ENCODE measurements at regions not wholly inside any gene's neighbourhood (a gene's known extent, or its start where the extent isn't known, plus 50 kb on each side); places are given as distances from the start of the nearest gene placed in this dataset.
A peak's percentile ranks its signal among the peaks of the same experiment; 100 is the strongest.
"Not testable (repeated sequence)": the region's sequence is repeated elsewhere in the genome, so short reads cannot be mapped to it uniquely, and the experiment has no call there.

GRCh38 chr15:70576696-70577095 is 186.7 kb downstream of the UACA start:
- no peak for DNase-seq (ENCODE audit: low read depth)

DNA sequence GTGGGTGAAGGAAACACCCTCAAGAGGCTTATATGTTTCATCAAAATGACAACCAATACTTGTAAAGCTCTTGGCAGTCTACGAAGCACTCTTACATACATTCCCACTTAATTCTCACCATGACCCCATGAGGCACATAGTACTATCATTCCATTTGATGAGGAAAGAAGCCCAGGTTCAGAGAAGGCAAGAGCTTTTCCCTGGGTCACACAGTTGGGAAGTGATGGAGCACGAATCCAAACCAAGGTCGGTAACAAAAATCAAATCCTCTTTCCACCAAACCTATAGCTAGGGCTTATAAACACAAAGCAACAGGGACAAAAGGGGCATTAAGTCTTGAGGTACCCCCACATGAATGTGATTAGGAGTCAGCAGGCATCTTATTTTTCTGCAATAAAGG is 187.1 kb downstream of the UACA start:
- no peak for DNase-seq (ENCODE audit: low read depth)

DNA sequence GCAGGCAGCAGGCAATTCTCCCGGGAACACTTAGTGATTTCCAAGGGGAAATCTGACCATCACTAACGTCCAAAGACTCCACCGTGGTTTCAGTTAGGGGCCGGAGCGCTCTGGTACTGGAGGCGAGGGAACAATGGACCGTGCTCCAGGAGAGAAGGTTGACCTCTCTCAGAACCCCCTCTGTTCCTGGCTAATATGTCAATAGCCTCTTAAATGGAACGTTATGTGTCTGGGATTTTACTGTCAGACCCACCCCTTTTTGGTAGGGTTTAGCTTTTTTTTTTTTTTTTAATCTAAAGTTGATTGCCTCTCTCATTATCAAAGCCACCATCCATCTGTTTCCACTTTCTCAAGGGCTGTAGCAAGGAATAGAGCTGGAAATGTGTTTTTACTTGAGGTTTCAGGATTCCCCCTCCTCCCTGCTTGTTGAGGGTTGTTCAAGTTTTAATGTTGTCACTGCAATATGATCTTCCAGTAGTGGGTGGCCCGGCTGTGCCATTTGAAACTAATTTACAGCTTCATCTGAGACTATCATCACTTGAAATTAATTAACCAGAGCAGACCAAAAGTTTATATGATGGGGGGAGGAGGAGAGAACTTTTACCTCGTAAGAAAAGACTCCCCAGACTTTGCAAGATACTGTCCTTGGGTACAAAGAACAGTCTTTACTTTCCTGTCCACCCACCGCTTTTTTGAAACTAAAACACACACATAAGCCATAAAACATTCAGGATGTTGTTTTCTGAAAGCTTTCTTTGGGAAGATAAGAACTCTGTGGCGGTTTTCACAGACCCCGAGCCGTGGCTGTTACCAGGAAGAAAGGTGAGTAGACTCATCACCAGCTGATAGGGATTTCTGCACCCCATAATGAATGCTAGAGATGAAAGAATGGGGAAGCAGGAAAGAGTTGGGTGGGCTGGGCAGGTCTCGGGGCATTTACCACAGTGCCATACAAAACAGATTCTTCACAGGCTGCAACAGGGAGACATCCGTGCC is 187.8 kb downstream of the UACA start:
- no peak for DNase-seq (ENCODE audit: low read depth)

GRCh38 chr15:70574325-70574724 is 189.0 kb downstream of the UACA start:
- not testable (repeated sequence) for DNase-seq (ENCODE audit: low read depth)

DNA sequence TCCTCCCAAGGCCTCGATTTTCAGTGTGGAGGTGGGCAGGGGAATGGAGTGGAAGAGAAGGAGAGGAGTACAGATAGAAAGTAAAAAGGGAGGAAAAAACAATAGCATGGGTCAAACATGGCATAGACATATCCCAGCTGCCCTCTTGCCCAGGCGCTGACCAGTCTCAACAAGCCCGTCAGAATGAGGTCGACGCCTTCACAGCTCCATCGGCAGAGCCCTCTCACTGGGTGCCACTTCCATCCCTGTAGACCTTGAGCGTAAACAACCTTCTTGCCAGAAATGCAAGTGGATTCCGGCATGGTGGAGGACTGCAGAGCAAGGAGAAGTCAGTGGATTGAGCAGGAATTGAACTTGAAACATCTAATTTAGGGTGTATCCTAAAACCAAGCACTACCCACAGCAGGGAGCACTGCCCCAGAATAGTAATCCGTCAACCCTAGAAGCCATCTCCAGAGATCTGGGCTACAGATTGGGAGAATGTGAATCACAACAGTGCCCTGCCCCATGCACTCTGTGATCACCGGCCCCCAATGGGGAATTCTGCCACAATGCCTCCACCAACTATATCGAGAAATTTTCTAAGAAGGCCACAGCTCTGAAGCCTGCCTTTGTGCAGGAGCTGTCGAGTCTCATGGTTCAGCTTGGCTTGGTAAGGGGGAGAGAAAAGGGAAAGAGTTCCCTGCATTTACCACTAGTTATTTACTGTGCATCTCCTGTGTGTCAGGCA is 190.1 kb downstream of the UACA start:
- no peak for DNase-seq (ENCODE audit: low read depth)

DNA sequence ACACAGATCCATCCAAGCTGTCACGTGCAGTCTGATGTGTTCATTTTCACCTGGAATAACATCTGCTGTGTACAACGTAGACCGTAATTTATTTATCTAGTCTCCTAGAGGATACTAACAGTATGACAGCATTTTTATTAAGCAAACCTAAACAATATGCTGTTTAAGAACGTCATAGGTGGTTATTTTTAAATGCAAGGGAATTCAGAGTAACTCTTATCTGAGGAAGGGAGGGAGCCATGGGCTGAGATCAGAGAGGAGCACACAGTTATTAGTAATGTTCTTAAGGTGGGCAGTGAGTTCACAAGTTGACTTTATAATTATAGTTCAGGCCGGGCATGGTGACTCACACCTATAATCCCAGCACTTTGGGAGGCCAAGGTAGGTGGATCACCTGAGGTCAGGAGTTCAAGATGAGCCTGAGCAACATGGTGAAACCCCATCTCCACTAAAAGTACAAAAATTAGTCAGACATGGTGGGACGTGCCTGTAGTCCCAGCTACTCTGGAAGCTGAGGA is 193.6 kb downstream of the UACA start:
- peak; percentile 10 for DNase-seq (ENCODE audit: low read depth)

GRCh38 chr15:70569091-70569713 is 194.2 kb downstream of the UACA start:
- peak; percentile 78 for DNase-seq (ENCODE audit: low read depth)

DNA sequence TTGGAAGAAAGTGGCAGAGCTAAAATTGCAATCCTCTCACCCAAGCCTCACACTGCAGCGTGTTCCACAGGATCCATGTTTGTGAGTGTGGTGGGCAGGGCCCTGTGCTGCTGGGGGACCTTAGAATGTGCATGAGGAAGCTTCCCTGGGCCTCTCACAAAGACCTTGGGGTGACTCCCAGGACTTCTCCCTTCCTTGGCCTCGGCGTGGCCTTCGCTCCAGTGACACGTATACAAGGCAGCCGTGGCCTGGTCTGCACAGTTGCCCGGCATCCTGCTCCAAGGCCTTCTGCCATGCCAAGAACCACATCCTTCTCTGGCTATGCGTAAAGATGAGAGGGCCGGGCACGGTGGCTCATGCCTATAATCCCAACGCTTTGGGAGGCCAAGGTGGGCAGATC is 196.4 kb downstream of the UACA start:
- no peak for DNase-seq (ENCODE audit: low read depth)

- no peak for DNase-seq (ENCODE audit: low read depth)
These were observed 197.1 kb downstream of the UACA start for GRCh38 chr15:70566047-70566835.

DNA sequence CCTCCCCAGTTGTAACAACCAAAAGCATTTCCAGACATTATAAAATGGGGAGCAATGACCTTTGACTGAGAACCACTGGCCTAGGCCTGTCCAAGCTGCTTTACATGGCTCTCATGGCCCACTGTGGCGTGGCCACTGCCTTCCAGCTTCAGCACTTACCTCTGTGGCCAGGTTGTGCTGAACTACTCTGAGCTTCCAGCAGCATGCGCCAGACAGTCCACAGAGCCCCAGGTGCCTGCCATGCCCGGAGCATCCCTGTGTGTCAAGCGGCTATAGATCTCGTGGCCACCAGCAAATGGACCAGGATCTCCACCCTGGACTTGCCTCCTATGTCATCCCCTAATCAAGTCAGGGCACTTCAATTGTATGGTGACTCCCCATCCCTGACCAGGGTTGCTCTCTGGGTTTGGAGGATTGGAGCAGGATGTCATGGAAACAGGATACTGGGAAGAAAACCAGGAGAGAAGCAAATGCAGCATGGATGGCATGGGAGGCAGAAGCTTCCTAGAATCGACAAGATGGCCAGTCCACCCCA is 199.7 kb downstream of the UACA start:
- no peak for DNase-seq (ENCODE audit: low read depth)

DNA sequence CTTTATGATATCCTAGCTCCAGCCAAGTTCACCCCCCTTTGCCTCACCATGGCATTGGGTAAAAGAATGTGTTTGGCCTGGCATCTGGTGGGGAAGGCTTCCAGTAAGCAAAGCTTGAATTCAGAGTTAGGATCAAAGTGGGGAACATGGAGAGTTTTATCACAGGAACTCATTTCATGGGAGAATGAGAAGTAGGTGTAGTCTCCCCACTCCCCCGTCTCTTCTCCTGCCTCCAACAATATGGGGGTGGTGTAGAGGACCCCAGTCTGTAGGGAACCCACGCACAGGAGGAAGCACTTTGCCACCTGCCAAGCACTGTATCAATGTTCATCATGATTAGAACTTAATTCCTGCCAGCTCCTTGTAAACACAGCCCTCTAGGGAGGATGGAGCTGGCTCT is 200.5 kb downstream of the UACA start:
- DNase-seq (ENCODE audit: low read depth): no peak

DNA sequence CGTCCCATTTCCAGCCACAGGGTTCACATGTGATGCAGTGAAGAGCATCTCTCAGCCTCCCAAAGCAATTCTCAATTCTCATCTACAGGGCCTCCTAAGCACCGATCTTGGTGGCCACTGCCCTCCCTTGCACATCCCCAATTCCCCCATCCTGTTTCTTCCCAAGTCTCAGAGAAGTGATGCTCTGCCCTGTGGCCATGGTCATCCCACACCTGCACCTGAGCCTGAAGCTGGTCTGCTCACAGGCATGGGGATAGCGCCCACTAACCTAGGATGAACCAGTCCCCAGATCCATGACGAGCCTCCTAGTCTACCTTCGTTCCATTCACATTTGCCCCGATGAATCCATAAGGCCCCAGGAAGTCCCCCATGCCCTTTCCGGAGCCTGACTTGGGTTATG is 201.5 kb downstream of the UACA start:
- DNase-seq (ENCODE audit: low read depth): no peak

DNA sequence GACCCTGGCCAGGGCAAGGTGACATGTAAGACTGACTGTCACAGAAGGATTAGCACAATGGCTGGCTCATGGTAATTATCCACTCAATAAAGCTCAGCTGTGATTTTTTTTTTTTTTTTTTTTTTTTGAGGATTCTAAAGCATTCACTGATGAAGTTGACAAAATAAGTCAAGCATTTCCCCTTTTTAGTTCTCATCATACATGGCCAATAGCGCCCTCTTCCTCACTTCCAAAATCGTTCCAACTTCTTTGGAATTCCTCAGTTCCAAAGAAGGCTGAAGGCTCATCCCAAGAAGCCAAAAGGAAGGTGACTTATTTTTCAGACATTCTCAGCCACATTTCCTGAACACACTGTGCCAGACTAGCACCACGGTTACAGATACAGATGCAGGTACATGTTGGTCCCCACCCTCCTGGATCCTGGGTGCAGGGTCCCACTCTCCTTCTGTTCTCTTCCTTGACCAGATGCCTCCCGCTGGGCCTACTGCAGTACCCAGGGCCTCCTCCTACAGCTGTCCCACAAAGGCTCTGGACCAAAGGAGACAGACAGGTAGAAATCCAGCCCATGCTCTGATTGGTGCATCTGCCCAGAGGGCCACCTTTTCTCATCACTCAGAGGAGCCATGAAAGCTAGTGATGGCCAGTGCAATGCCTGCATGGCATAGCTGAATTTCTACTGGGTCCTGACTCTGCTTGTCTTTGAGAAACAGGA is 202.6 kb downstream of the UACA start:
- DNase-seq (ENCODE audit: low read depth): no peak

DNA sequence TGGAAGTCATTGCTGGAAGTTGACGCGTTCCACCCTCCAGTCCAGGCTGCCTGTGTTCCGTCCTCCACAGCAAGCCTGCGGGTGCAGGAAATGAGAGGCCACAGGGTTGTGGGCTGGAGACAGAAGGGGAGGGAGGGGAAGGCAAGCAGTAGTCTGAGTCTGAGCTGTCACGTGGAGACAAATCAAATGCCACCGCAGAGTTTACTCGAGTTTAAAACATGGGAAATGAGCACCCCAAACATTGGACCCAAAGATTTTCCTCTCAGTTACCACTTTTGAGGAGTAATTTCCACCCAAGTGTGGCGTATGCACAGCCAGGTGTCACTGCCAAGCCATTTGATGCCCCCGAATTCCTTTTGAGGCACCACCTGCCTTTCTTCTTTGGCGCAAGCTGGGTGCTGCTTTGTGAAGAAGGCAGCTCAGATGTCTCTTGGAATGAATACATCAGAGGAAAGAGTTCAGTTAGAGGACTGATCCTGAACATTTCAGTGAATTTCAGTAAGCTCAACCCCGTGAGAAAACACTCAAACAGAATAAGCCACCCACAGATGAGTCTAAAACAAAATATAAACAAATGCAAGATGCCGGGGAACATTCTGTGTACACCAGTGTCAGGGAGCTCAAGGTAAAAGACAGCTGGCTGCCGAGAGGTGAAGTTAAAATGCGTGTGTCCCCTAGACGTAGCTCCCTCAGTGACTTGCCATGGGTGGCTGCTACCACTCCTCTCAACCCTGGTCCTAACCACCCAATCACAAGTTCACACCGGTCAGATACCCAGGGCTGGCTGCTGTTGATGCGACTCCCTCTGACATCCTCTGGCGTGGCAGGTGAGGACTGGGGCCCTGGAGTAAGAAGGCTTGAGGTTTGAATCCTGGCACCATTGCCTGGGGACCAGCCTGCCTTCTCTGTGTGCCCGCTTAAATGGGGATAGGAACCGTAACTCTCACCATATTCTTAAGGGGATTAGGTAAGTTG is 203.8 kb downstream of the UACA start:
- DNase-seq (ENCODE audit: low read depth): peak; percentile 49

DNA sequence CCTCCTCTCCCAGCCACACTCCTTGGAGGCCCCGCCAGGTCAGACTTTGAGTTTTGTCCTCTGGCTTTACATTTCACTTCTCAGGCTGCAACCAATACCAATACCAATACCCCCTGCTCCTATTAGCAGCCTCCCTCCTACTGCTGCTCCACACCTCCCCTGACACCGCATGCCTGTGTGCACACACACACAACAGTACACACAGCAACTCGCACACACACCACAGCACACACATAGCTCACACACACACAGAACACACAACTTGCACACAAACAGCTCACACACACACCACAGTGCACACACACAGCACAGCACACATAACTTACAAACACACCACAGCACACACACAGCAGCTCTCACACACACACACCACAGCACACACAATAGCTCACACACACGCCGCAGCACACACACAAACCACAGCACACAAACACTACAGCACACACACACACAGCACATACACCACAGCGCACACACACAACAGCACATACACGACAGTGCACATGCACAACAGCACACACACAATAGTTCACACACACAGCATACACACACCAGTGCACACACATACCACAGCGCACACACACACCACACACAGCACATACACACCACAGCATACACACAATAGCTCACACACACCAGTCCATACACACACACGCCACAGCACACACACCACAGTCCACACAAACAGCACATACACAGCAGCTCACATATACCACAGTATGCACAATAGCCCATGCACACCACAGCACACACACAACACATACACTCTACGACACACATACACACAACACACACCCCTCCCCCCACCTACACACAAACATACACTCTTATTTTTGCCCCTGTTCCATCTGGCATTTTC is 204.7 kb downstream of the UACA start:
- no peak for DNase-seq (ENCODE audit: low read depth)

DNA sequence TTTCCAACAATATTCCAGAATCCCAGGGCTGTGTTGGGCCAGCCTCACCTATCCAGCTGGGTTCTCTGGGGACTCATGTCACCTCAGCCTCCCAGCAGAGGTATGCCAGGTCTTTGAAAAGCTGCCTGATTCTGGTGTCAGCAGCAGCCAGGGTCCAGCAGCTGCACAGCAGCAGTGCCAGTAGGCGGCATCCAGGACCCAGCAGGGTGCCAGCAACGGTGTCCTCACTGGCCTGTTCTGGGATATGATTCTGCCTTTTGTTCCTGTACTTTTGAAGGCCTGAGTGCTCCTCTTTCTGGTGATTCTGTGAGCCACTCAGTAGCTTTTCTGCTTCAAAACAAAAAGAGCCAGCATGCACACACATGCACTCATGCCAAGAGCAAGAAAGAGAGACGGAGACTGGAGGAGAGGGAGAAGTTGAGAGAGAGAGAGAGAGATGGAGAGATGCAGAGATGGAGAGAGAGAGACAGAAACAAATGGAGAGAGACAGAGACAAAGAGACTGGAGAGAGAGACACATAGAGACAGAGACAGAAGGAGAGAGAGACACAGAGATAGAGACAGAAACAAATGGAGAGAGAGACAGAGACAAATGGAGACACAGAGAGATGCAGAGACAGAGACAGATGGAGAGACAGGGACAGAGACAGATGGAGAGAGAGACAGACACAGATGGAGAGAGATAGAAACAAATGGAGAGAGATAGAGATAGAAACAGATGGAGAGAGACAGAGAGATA is 205.7 kb downstream of the UACA start:
- no peak for DNase-seq (ENCODE audit: low read depth)

DNA sequence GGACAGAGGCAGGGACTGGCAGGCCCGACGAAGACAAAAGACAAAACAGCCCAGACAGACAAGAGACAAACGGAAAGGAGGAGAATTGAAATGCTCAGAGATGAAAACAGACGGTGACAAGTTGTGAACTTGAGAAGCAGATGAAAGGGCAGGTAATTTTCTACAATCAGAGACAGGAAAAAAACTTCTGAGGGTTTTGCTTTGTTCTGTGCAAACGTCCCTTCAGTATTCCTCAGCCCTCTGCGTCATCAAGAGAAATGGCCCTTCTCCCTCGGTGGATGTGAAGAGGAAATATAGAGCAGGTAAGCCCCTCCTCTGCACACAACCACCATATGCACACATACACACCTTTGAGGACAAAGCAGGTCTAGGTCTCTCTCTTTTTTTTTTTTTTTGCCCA is 206.6 kb downstream of the UACA start:
- DNase-seq (ENCODE audit: low read depth): no peak

All from ELR (cell line).